ENCODE measurements at regions not wholly inside any gene's neighbourhood (a gene's known extent, or its start where the extent isn't known, plus 50 kb on each side); places are given as distances from the start of the nearest gene placed in this dataset.
A peak's percentile ranks its signal among the peaks of the same experiment; 100 is the strongest.

DNA sequence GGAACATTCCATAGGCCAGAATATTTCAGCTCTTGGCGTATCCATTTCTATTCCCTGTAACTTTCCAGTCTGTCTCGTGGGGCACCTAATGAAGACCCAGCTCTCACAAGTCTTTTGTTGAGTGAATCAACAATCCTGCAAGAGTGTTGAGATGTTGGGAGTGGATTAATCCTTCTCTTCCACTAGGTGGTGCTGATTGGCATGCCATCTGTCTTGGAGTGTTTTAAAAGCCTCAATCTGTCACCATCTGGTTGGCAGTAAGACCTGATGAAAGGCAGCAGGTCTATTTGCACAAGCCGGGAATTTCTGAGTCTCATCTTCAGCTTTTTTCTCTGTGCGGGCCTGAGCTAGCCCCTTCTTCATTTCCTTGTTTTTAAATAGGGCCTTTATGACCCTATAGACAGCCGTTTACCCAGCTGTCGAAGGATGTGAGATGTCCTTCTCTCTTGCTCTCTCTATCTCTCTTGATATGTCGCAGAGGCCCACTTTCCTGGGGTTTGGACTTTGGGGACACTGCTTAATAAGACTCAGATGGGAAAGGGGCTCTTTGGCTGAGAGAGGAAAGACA is 180.5 kb downstream of the ZNF365 start:
- no peak overlapping the region for H3K27ac Mint-ChIP-seq

DNA sequence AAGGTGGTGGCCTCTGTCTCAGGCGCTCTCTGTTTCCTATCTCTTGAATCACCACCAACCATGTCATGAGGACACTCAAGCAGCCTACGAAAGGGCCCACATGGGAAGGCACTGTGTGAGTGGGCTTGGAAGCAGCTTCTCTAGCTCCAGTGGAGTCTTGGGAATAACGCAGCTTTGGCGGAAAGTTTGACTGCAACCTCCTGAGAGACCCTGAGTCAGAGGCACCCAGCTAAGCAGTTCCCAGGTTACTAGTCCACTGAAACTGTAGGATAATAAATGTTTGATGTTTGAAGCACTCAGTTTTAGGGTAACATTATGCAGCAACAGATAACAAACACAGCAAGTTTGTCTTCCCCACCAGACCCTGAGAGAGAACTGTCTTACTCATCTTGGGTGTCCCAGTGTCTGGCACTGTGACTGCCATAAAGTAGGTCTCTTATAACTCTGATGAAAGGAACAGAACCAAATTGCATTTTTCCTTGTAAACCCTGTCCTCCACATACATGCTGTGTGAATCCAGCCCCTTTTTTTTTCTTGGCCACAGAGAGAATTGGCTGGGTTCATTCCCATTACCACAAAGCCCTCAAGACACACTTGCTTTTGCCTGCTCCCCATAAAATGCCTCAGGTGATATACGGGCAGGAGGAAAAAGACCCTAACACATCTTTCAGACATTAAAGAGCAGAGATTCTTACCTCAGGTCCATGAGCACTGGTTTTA is 185.5 kb downstream of the ZNF365 start:
- H3K36me3 Mint-ChIP-seq (ENCODE audit: low read depth) = no peaks in the 10 kb centered on the region
- no peak overlapping the region for H3K4me3 Mint-ChIP-seq
- peaks cover 16% of the 10 kb centered on the region for H3K27me3 Mint-ChIP-seq
- H3K4me1 Mint-ChIP-seq (ENCODE audit: low read depth) = no peaks in the 10 kb centered on the region
- H3K9me3 Mint-ChIP-seq = no peaks in the 10 kb centered on the region
- no peak overlapping the region for H3K27ac Mint-ChIP-seq

More for the DNA sequence above, 180.5 kb downstream of the ZNF365 start:
- Mint-ChIP-seq H3K27me3 (peaks cover 8% of the 10 kb centered on the region), H3K4me1 (ENCODE audit: low read depth) (no peaks in the 10 kb centered on the region), H3K4me3 (no peak overlapping the region), H3K9me3 (no peaks in the 10 kb centered on the region), H3K36me3 (ENCODE audit: low read depth) (no peaks in the 10 kb centered on the region)

DNA sequence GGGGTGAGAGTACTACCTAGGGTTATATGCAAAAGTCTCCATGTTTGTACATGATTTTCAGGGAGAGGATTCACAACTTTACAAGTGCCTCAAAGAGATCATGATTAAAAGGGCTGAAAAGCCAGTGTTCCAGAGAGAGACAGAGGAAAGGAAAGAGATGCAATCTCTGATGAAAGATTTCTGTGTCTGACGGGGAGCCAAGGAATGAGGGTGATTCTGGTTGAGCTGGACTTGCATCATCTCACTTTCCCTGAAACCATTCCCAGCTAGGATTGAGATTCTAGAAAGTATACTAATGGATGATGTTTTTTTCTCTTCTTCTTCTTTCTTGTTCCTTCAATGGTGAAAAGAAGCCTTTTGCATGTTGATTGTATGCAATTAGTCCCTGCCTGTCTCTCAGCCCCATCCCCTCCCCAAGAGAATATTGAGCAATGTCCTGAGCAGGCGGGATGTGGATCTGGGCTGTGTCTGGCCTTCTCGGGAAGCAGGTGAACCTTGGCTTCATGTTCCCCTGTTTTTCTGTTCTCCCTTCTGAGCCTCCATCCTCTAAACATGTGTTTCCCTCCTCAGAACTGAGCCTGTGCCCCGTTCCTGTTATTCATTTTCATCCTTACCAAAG is 186.1 kb downstream of the ZNF365 start:
- Mint-ChIP-seq H3K4me1 (ENCODE audit: low read depth) (no peaks in the 10 kb centered on the region), H3K27me3 (peaks cover 16% of the 10 kb centered on the region), H3K27ac (peak overlapping the region; percentile 14), H3K36me3 (ENCODE audit: low read depth) (no peaks in the 10 kb centered on the region), H3K4me3 (no peak overlapping the region), H3K9me3 (no peaks in the 10 kb centered on the region)

DNA sequence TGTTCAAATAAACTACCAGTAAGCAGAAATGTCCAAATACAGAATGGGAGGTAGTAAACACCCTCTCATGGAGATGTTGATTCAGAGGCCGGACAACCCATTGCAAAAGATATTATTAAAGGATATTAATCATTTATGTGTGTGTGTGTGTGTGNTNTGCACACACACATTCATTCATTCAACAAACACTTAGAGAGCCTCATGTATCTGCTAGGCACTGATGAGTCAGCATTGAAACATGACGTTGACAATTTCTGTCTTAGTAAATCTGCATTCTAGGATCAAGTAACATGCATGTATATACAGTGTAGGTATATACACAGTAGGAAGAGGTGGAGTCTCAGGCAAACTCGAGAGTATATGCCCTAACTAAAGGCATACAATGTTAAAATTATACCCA is 187.0 kb downstream of the ZNF365 start:
- no peaks in the 10 kb centered on the region for H3K4me1 Mint-ChIP-seq (ENCODE audit: low read depth)
- peaks cover 13% of the 10 kb centered on the region for H3K27me3 Mint-ChIP-seq
- H3K4me3 Mint-ChIP-seq = no peak overlapping the region
- H3K27ac Mint-ChIP-seq = no peak overlapping the region
- H3K9me3 Mint-ChIP-seq = no peaks in the 10 kb centered on the region
- H3K36me3 Mint-ChIP-seq (ENCODE audit: low read depth) = no peaks in the 10 kb centered on the region

DNA sequence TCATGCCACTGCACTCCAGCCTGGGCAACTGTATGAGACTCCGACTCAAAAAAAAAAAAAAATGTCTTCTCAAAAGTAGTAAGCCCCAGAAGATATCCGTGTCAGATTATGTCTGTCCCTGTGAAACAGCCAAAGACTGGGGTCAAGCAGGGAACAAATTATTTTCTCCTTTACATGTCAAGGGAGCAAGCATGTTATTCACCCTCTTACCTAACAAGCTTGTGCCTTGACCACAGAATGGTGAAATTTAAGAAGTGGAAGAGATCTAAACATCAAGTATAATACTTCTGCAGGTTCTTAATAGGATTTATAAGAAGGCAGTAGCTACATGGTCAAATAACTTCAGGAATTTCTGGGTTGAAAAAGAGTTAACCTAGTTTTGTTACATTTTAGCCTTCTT is 187.9 kb downstream of the ZNF365 start:
- H3K27ac Mint-ChIP-seq = no peak overlapping the region
- no peaks in the 10 kb centered on the region for H3K4me1 Mint-ChIP-seq (ENCODE audit: low read depth)
- H3K9me3 Mint-ChIP-seq = no peaks in the 10 kb centered on the region
- H3K27me3 Mint-ChIP-seq = peaks cover 12% of the 10 kb centered on the region
- H3K4me3 Mint-ChIP-seq = no peak overlapping the region
- H3K36me3 Mint-ChIP-seq (ENCODE audit: low read depth) = no peaks in the 10 kb centered on the region

DNA sequence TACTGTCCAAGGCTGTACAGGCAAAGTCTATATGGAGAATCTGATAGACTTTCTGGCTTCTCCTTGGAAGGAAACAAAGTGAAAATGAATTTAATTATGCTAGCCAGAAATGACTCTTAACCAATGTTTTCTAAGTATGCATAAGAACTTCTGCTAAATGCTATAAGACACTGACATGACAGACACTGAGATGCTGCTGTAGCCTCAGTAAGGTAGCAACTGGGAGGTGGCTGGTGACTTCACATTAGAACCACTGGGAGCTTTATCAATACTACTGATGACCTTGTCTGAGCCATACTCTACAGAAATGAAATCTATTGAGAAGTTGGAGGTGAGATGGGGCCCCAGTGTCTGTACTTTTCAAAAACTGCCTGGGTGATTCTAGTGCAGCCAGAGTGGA is 188.6 kb downstream of the ZNF365 start:
- Mint-ChIP-seq H3K4me1 (ENCODE audit: low read depth) (no peaks in the 10 kb centered on the region), H3K36me3 (ENCODE audit: low read depth) (no peaks in the 10 kb centered on the region), H3K4me3 (no peak overlapping the region), H3K27me3 (peaks cover 12% of the 10 kb centered on the region), H3K27ac (no peak overlapping the region), H3K9me3 (no peaks in the 10 kb centered on the region)

DNA sequence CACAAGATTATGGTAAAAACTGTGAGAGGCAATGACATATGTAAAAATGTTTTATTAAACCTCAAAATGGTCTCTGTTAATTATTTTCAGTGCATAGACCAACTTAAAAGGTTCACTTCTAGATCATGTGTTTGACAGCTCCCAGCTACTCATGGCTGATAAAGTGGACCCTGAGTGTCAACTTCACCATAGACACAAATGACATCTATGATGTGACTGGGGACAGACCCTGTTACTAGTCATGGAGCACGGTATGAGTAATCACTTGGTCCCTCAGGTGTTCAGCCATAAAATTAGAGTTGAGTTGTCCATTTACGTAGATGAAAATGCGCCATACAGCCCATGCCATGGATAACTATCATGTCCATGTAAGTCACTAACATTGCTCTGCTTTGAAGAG is 199.8 kb downstream of the ZNF365 start:
- Mint-ChIP-seq H3K27ac (no peak overlapping the region), H3K27me3 (peaks cover 5% of the 10 kb centered on the region), H3K9me3 (no peaks in the 10 kb centered on the region), H3K4me1 (ENCODE audit: low read depth) (no peaks in the 10 kb centered on the region), H3K4me3 (no peak overlapping the region), H3K36me3 (ENCODE audit: low read depth) (no peaks in the 10 kb centered on the region)

DNA sequence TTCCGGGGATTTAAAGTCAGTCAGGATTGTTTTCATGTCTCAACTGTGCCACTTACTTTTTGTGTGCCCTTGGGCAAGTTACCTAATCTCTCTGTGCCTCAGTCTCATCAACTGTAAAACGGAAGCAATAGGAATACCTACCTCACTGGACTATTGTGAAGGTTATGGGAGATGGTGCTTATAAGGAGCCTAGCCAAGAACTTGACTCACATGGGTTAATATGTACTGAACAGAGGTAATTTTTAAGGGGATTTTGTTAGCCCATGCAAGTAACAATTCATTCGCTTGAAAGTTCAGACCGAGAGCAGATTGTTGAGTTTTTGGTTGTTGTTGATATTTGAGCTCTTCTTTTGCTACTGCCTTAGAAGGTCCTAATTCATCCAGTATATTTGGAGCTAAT is 202.9 kb downstream of the ZNF365 start:
- Mint-ChIP-seq H3K27me3 (peaks cover 7% of the 10 kb centered on the region), H3K36me3 (ENCODE audit: low read depth) (no peaks in the 10 kb centered on the region), H3K4me1 (ENCODE audit: low read depth) (peaks cover 1% of the 10 kb centered on the region), H3K9me3 (no peaks in the 10 kb centered on the region), H3K4me3 (no peak overlapping the region), H3K27ac (no peak overlapping the region)

DNA sequence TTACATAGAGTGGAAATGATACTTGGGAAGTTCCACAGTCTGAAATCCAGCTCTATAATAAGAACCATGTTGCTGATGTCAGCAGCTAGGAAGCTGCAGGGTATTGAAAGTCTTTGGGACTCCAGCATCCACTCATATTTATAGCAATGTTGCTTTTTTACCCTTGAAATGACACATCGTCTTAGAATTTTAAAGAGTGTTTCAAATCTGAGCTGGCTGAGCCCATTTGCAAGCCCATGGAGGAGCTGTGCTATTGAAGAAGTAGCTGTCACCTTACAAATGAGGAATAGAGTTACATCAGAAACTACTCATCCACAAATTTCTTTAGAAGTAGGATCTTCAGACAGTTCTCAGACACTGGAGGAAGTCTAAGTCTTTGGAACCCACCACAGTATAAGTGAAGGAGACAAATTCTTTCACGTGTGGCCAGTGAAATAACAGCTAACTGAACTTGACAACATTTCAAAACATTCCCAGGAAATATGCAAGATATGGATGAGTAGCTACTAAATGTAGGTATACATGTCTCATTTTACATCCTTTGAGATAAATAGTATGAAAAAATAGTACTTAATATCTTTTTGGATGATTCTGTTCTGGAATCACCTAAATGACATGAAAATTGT is 203.6 kb downstream of the ZNF365 start:
- Mint-ChIP-seq H3K4me1 (ENCODE audit: low read depth) (peaks cover 8% of the 10 kb centered on the region), H3K27ac (no peak overlapping the region), H3K4me3 (no peak overlapping the region), H3K36me3 (ENCODE audit: low read depth) (no peaks in the 10 kb centered on the region), H3K27me3 (peaks cover 7% of the 10 kb centered on the region), H3K9me3 (no peaks in the 10 kb centered on the region)

DNA sequence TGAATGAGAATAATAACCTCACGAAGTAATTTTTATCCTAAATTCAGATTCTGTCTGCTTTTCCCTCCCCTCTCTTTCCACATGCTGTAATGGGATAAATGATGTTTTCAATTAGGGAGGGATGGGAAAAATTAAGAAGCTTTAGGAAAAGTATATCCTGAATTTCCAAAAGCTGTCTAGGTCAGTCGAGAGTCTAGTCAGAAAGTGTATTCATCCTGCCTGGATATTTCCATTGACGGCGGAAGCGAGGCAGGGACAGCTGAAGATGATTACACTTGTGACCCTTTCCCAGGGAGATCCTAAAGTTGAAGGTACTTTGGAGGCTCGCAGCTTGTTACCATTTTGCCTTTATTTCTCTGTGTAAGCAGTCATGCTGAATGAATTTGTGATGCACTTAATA is 204.1 kb downstream of the ZNF365 start:
- peaks cover 7% of the 10 kb centered on the region for H3K27me3 Mint-ChIP-seq
- no peak overlapping the region for H3K4me3 Mint-ChIP-seq
- peaks cover 12% of the 10 kb centered on the region for H3K4me1 Mint-ChIP-seq (ENCODE audit: low read depth)
- no peaks in the 10 kb centered on the region for H3K9me3 Mint-ChIP-seq
- no peaks in the 10 kb centered on the region for H3K36me3 Mint-ChIP-seq (ENCODE audit: low read depth)
- no peak overlapping the region for H3K27ac Mint-ChIP-seq

DNA sequence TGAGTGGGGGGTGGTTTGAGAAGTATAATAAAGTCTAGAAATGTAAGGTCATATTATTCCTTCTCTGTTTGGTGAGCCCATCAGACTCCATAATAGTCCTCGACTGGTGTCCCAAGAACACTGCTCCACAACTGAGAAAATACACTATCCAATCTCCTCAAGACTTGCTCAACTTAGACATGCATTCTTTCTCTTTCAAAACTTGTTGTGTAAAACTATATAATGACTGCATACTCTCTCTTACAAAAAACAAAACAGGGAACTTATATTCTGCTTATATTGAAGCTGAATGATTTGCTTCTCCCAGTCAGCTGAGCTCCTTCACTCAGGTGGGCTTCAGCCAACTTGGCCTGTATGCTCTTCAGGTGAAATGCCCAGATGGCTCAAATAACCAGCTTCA is 204.7 kb downstream of the ZNF365 start:
- Mint-ChIP-seq H3K36me3 (ENCODE audit: low read depth) (no peaks in the 10 kb centered on the region), H3K27me3 (peaks cover 7% of the 10 kb centered on the region), H3K9me3 (no peaks in the 10 kb centered on the region), H3K27ac (no peak overlapping the region), H3K4me1 (ENCODE audit: low read depth) (peaks cover 16% of the 10 kb centered on the region), H3K4me3 (no peak overlapping the region)

DNA sequence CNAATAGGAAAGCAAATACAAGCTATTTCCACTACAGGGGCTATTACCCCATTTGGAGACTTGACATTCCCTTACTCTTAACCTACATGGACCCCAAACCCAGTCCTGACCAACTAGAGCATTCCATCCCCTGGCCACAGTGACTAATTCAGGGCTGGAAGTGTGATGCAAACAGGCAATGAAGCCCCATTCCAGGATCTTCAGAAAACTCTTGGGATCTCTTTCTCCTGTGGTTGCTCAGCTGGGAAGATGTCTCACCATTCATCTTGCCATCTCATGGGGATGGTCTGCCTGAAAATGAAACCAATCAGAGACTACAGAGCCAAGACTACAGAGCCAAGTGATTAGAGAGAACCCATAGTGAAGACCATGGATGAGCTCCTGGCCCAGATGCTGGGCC is 206.2 kb downstream of the ZNF365 start:
- no peak overlapping the region for H3K27ac Mint-ChIP-seq
- H3K27me3 Mint-ChIP-seq = peaks cover 7% of the 10 kb centered on the region
- peaks cover 28% of the 10 kb centered on the region for H3K4me1 Mint-ChIP-seq (ENCODE audit: low read depth)
- H3K4me3 Mint-ChIP-seq = no peak overlapping the region
- no peaks in the 10 kb centered on the region for H3K9me3 Mint-ChIP-seq
- H3K36me3 Mint-ChIP-seq (ENCODE audit: low read depth) = no peaks in the 10 kb centered on the region

DNA sequence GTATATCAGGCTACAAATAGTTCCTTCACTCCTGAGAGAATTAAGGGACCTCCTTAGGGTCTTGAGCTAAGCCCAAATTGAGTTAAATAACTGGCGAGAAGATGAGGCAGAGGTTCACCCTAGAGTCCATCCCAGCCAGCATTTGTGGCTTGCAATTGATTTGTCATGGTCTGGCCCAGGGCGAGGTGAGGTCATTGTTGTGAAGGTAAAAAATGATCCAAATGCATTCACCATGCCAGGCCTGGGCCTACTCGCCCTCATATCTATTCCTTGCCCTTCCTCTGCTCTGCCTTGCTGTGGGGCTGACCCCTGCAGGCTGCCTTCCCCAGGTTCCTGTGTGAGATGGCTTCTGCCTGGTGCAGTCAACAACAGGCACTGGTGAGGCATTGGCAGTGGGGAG is 207.2 kb downstream of the ZNF365 start:
- Mint-ChIP-seq H3K4me1 (ENCODE audit: low read depth) (peaks cover 28% of the 10 kb centered on the region), H3K9me3 (no peaks in the 10 kb centered on the region), H3K27ac (no peak overlapping the region), H3K27me3 (peaks cover 7% of the 10 kb centered on the region), H3K4me3 (no peak overlapping the region), H3K36me3 (ENCODE audit: low read depth) (no peaks in the 10 kb centered on the region)

DNA sequence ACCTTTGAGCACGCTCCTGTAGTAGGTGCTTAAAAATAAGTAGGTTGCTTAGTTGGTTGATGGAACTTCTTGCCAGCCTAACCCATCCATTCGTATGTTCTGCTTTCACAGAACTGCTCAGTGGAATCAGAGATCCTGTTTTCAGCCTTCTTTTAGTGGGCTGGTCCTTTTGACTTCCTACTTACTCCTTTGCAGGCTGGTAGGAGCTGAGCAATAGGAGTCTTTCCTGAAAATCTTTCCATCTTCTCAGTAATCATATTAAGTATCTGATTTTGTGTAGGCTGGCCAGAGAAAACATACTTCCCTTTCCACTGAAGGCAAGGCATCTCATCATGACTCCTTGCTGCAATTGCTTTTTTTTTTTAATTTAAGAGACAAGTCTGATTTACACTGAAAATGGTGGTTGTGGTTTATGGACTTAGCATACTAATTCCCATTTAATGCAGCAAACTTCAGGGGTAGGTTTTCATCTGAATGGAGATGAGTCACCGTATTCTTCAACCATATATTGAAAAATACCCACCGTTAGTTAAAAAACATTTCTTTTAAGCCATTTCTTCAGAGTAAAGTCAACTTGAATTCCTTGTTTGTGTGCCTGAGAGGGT is 208.0 kb downstream of the ZNF365 start:
- H3K4me3 Mint-ChIP-seq = no peak overlapping the region

DNA sequence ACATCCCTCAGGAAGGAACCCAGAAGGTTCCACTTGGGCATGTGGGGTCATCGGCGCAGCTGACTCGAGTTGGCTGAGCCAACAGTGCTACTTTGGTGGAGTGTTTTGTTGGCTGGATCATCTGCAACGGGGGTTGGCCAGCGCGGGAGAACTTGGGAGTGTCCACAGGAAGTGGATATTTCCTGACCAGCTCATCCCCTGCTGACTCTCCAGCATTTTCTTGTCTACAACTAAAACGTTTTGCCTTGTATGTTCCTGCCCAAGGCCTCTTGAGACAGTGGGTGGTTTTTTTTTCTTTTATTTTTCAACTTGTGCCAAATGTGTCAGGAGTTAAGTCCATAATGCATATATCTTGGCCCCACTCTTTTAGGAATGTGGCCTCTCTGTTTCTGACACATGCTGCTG is 208.6 kb downstream of the ZNF365 start:
- Mint-ChIP-seq H3K36me3 (ENCODE audit: low read depth) (no peaks in the 10 kb centered on the region), H3K4me1 (ENCODE audit: low read depth) (peaks cover 28% of the 10 kb centered on the region), H3K27me3 (peaks cover 8% of the 10 kb centered on the region), H3K27ac (no peak overlapping the region), H3K4me3 (no peak overlapping the region), H3K9me3 (no peaks in the 10 kb centered on the region)

More for the DNA sequence above, 208.0 kb downstream of the ZNF365 start:
- Mint-ChIP-seq H3K27ac (no peak overlapping the region), H3K9me3 (no peaks in the 10 kb centered on the region), H3K4me1 (ENCODE audit: low read depth) (peaks cover 28% of the 10 kb centered on the region), H3K27me3 (peaks cover 7% of the 10 kb centered on the region), H3K36me3 (ENCODE audit: low read depth) (no peaks in the 10 kb centered on the region)
